Activated CD4-positive, CD25-positive, alpha-beta regulatory T cell treated with anti-CD3 and anti-CD28 coated beads, Interleukin-2, amount 50 U/mL, for 16 hours (primary cell): ENCODE measurements at regions not wholly inside any gene's neighbourhood (a gene's known extent, or its start where the extent isn't known, plus 50 kb on each side); places are given as distances from the start of the nearest gene placed in this dataset.

Source experiments
- DNase-seq: peaks from one replicate; pipeline ENCODE4 v3.0.0-alpha.2; 2020; ENCODE audit warnings: low read depth, low spot score

- no peak for DNase-seq
These were observed 242.2 kb downstream of the ENGASE start for GRCh38 chr17:79316805-79317204.

- DNase-seq, result no peak
These were observed 240.9 kb downstream of the ENGASE start for GRCh38 chr17:79315358-79316105.

- no peak for DNase-seq
These were observed 240.2 kb downstream of the ENGASE start for GRCh38 chr17:79314617-79315357.

GRCh38 chr17:79311373-79311772 lies 236.7 kb downstream of the ENGASE start:
- no peak for DNase-seq

- DNase-seq, result no peak
These were observed 232.0 kb downstream of the ENGASE start for GRCh38 chr17:79306424-79307318.

GRCh38 chr17:79305768-79306423 lies 231.3 kb downstream of the ENGASE start:
- DNase-seq, result no peak

GRCh38 chr17:79305376-79305767 lies 230.7 kb downstream of the ENGASE start:
- DNase-seq, result no peak

- no peak for DNase-seq
These were observed 230.3 kb downstream of the ENGASE start for GRCh38 chr17:79304884-79305283.

- no peak for DNase-seq
These were observed 229.1 kb downstream of the ENGASE start for GRCh38 chr17:79303641-79304205.

GRCh38 chr17:79301469-79301868 lies 226.8 kb downstream of the ENGASE start:
- no peak for DNase-seq

- no peak for DNase-seq
These were observed 224.7 kb downstream of the ENGASE start for GRCh38 chr17:79299349-79299748.

GRCh38 chr17:79298799-79299198 lies 224.2 kb downstream of the ENGASE start:
- DNase-seq, result no peak

GRCh38 chr17:79296243-79296642 lies 221.6 kb downstream of the ENGASE start:
- no peak for DNase-seq

GRCh38 chr17:79295307-79295706 lies 220.7 kb downstream of the ENGASE start:
- no peak for DNase-seq

GRCh38 chr17:79294459-79295071 lies 219.9 kb downstream of the ENGASE start:
- DNase-seq, result no peak

- no peak for DNase-seq
These were observed 217.9 kb downstream of the ENGASE start for GRCh38 chr17:79292501-79292900.

- DNase-seq, result no peak
These were observed 216.8 kb downstream of the ENGASE start for GRCh38 chr17:79291391-79291790.

GRCh38 chr17:79290726-79291125 lies 216.1 kb downstream of the ENGASE start:
- DNase-seq, result no peak

- no peak for DNase-seq
These were observed 214.3 kb downstream of the ENGASE start for GRCh38 chr17:79288950-79289349.

GRCh38 chr17:79286440-79286839 lies 211.8 kb downstream of the ENGASE start:
- no peak for DNase-seq

GRCh38 chr17:79285973-79286372 lies 211.3 kb downstream of the ENGASE start:
- no peak for DNase-seq
